ENCODE measurements at regions not wholly inside any gene's neighbourhood (a gene's known extent, or its start where the extent isn't known, plus 50 kb on each side); places are given as distances from the start of the nearest gene placed in this dataset.

GRCh38 chr5:164376843-164377242, 871.4 kb downstream of the MAT2B start:
- peaks cover 9% of the 10 kb centered on the region for H3K36me3 Mint-ChIP-seq (ENCODE audit: insufficient read depth)
- no peak for TF ChIP-seq CTCF (IDR thresholded peaks at IDR 0.05; ENCODE audit: unreplicated experiment)
- DNase-seq (ENCODE audit: low spot score, unreplicated experiment) = no peak
- no peak overlapping the region for H3K4me3 Mint-ChIP-seq (ENCODE audit: low read depth)
- H3K27me3 Mint-ChIP-seq = no peaks in the 10 kb centered on the region
- no peaks in the 10 kb centered on the region for H3K4me1 Mint-ChIP-seq (ENCODE audit: low read depth)
- H3K27ac Mint-ChIP-seq = no peak overlapping the region
- peaks cover 15% of the 10 kb centered on the region for H3K9me3 Mint-ChIP-seq (ENCODE audit: low read depth)

- Mint-ChIP-seq H3K4me1 (ENCODE audit: low read depth) (no peaks in the 10 kb centered on the region), H3K9me3 (ENCODE audit: low read depth) (peaks cover 19% of the 10 kb centered on the region), H3K27me3 (no peaks in the 10 kb centered on the region), H3K36me3 (ENCODE audit: insufficient read depth) (peaks cover 10% of the 10 kb centered on the region), H3K4me3 (ENCODE audit: low read depth) (no peak overlapping the region), H3K27ac (no peak overlapping the region)
- no peak for TF ChIP-seq CTCF (IDR thresholded peaks at IDR 0.05; ENCODE audit: unreplicated experiment)
- no peak for DNase-seq (ENCODE audit: low spot score, unreplicated experiment)
Observed at GRCh38 chr5:164377746-164378145, 872.3 kb downstream of the MAT2B start.

- Mint-ChIP-seq H3K27me3 (no peaks in the 10 kb centered on the region), H3K4me1 (ENCODE audit: low read depth) (no peaks in the 10 kb centered on the region), H3K27ac (no peak overlapping the region), H3K4me3 (ENCODE audit: low read depth) (no peak overlapping the region), H3K9me3 (ENCODE audit: low read depth) (peaks cover 20% of the 10 kb centered on the region), H3K36me3 (ENCODE audit: insufficient read depth) (peaks cover 11% of the 10 kb centered on the region)
- DNase-seq (ENCODE audit: low spot score, unreplicated experiment) = no peak
- TF ChIP-seq CTCF (IDR thresholded peaks at IDR 0.05; ENCODE audit: unreplicated experiment) = no peak
Observed at GRCh38 chr5:164383662-164384061, 878.2 kb downstream of the MAT2B start.

- TF ChIP-seq CTCF (IDR thresholded peaks at IDR 0.05; ENCODE audit: unreplicated experiment) = no peak
- no peak overlapping the region for H3K4me3 Mint-ChIP-seq (ENCODE audit: low read depth)
- H3K27ac Mint-ChIP-seq = no peak overlapping the region
- H3K4me1 Mint-ChIP-seq (ENCODE audit: low read depth) = peaks cover 11% of the 10 kb centered on the region
- peaks cover 5% of the 10 kb centered on the region for H3K9me3 Mint-ChIP-seq (ENCODE audit: low read depth)
- no peak for DNase-seq (ENCODE audit: low spot score, unreplicated experiment)
- H3K27me3 Mint-ChIP-seq = no peaks in the 10 kb centered on the region
- peaks cover 2% of the 10 kb centered on the region for H3K36me3 Mint-ChIP-seq (ENCODE audit: insufficient read depth)
Observed at GRCh38 chr5:164392531-164392930, 887.1 kb downstream of the MAT2B start.

GRCh38 chr5:164394686-164395194, 889.3 kb downstream of the MAT2B start:
- no peaks in the 10 kb centered on the region for H3K27me3 Mint-ChIP-seq
- no peak for TF ChIP-seq CTCF (IDR thresholded peaks at IDR 0.05; ENCODE audit: unreplicated experiment)
- no peak for DNase-seq (ENCODE audit: low spot score, unreplicated experiment)
- H3K27ac Mint-ChIP-seq = no peak overlapping the region
- peaks cover 11% of the 10 kb centered on the region for H3K9me3 Mint-ChIP-seq (ENCODE audit: low read depth)
- H3K36me3 Mint-ChIP-seq (ENCODE audit: insufficient read depth) = peaks cover 4% of the 10 kb centered on the region
- H3K4me3 Mint-ChIP-seq (ENCODE audit: low read depth) = no peak overlapping the region
- peaks cover 21% of the 10 kb centered on the region for H3K4me1 Mint-ChIP-seq (ENCODE audit: low read depth)
